GM12891 (cell line): ENCODE measurements at regions not wholly inside any gene's neighbourhood (a gene's known extent, or its start where the extent isn't known, plus 50 kb on each side); places are given as distances from the start of the nearest gene placed in this dataset.

Experiments
- POLR2A ChIP-seq: IDR thresholded peaks from 2 replicates; pipeline ENCODE4 v1.6.1; 2011; ENCODE audit warnings: low read depth, low read length, control low read depth
- SPI1 ChIP-seq: IDR thresholded peaks from 2 replicates; pipeline ENCODE4 v1.6.1; 2011; ENCODE audit warnings: low read depth, low read length, control low read depth

- TF ChIP-seq POLR2A, result no peak
- TF ChIP-seq SPI1, result no peak
Measured at GRCh38 chr16:25370541-25370940, 112.9 kb upstream of the ZKSCAN2 start.
